MM.1S (cell line): ENCODE measurements at regions not wholly inside any gene's neighbourhood (a gene's known extent, or its start where the extent isn't known, plus 50 kb on each side); places are given as distances from the start of the nearest gene placed in this dataset.

Source experiments
- DNase-seq: peaks from one replicate; pipeline ENCODE4 v3.0.0-alpha.2; 2015
- H2AFZ ChIP-seq: fragments of 300-600 bp; sonication (generic); 2 replicates; pipeline ENCODE4 v1.6.0; 2016; ENCODE audit warnings: antibody characterized with exemption, low read length
- H3F3A ChIP-seq: fragments of 300-600 bp; sonication (generic); 2 replicates; pipeline ENCODE4 v1.6.1; 2016; ENCODE audit warnings: mild to moderate bottlenecking, antibody characterized with exemption, low read length, moderate library complexity, mixed read lengths; ENCODE audit not compliant: insufficient read depth
- H3K27ac ChIP-seq: fragments of 300-600 bp; sonication (generic); 2 replicates; pipeline ENCODE4 v1.5.1; 2016; ENCODE audit warnings: mild to moderate bottlenecking, low read length
- H3K27me3 ChIP-seq: fragments of 300-600 bp; sonication (generic); replicated peaks from 2 replicates; pipeline ENCODE4 v1.6.0; 2016; ENCODE audit warnings: low read length; ENCODE audit not compliant: insufficient read depth
- H3K36me3 ChIP-seq: fragments of 300-600 bp; sonication (generic); replicated peaks from 2 replicates; pipeline ENCODE4 v1.6.1; 2016; ENCODE audit warnings: mild to moderate bottlenecking, low read length, mixed read lengths; ENCODE audit not compliant: insufficient read depth
- H3K4me1 ChIP-seq: fragments of 300-600 bp; sonication (generic); 2 replicates; pipeline ENCODE4 v1.6.1; 2016; ENCODE audit warnings: low read length, mixed read lengths
- H3K4me2 ChIP-seq: fragments of 300-600 bp; sonication (generic); 2 replicates; pipeline ENCODE4 v1.6.0; 2016; ENCODE audit warnings: low read depth, low read length
- H3K4me3 ChIP-seq: fragments of 300-600 bp; sonication (generic); 2 replicates; pipeline ENCODE4 v1.5.1; 2016; ENCODE audit warnings: low read length, mixed read lengths
- H3K79me2 ChIP-seq: fragments of 300-600 bp; sonication (generic); 2 replicates; pipeline ENCODE4 v1.6.1; 2016; ENCODE audit warnings: mixed run types, low read length, mixed read lengths
- H3K9ac ChIP-seq: fragments of 300-600 bp; sonication (generic); 2 replicates; pipeline ENCODE4 v1.6.1; 2016; ENCODE audit warnings: low read length, mixed read lengths
- H3K9me2 ChIP-seq: fragments of 300-600 bp; sonication (generic); replicated peaks from 2 replicates; pipeline ENCODE4 v1.6.1; 2016; ENCODE audit warnings: mild to moderate bottlenecking, low read length, mixed read lengths; ENCODE audit not compliant: insufficient read depth
- H3K9me3 ChIP-seq: fragments of 300-600 bp; sonication (generic); replicated peaks from 2 replicates; pipeline ENCODE4 v1.6.1; 2016; ENCODE audit warnings: mild to moderate bottlenecking, low read length, mixed read lengths; ENCODE audit not compliant: insufficient read depth
- H4K20me1 ChIP-seq: fragments of 300-600 bp; sonication (generic); 2 replicates; pipeline ENCODE4 v1.6.1; 2016; ENCODE audit warnings: mild to moderate bottlenecking, low read length, moderate library complexity, mixed read lengths; ENCODE audit not compliant: insufficient read depth
- CTCF ChIP-seq: fragments of 300-600 bp; sonication (generic); IDR thresholded peaks from 2 replicates; pipeline ENCODE4 v1.5.1; 2016; ENCODE audit warnings: antibody characterized with exemption, low read length, mixed read lengths
- EZH2 ChIP-seq: fragments of 300-600 bp; sonication (generic); optimal IDR thresholded peaks from 2 replicates; pipeline ENCODE3; 2017; ENCODE audit warnings: low read depth, mild to moderate bottlenecking, antibody characterized with exemption, low read length, mixed read lengths
- EZH2phosphoT487 ChIP-seq: fragments of 300-600 bp; sonication (generic); IDR thresholded peaks from 2 replicates; pipeline ENCODE4 v1.6.1; 2018; ENCODE audit warnings: antibody characterized with exemption, low read length

DNA sequence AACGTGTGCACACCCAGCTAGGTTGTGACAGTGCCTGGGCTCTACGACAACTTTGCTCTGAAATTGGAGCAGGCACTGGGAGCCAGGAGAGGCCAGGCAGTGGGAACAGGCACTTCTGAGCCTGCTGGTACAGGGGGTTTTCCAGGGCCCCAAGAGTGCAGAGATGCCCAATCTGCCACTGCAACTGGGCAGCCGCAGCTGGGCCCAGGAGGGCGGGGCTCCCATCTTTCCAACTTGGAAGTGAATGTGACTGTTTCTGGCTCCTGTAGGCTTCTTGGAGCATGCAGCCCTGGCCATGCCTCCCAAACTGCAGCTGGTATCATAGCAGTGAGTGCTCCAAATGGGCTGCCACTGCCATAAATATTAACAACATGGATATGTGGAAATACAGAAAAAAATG lies 465.1 kb upstream of the PABPC4L start:
- H3K4me3 ChIP-seq: no peak overlapping the region
- H3K9me2 ChIP-seq: no peaks in the 10 kb centered on the region
- no peaks in the 10 kb centered on the region for H3K36me3 ChIP-seq
- H3K4me2 ChIP-seq: no peak overlapping the region
- no peaks in the 10 kb centered on the region for H3K4me1 ChIP-seq
- H4K20me1 ChIP-seq: no peaks in the 10 kb centered on the region
- no peaks in the 10 kb centered on the region for H3K9me3 ChIP-seq
- no peak overlapping the region for H3K9ac ChIP-seq
- H2AFZ ChIP-seq: no peak overlapping the region
- no peak for DNase-seq
- no peaks in the 10 kb centered on the region for H3K79me2 ChIP-seq
- H3K27ac ChIP-seq: no peak overlapping the region
- TF ChIP-seq EZH2phosphoT487 (no peak), EZH2 (no peak), CTCF (no peak)
- no peaks in the 10 kb centered on the region for H3F3A ChIP-seq
- H3K27me3 ChIP-seq: no peaks in the 10 kb centered on the region

DNA sequence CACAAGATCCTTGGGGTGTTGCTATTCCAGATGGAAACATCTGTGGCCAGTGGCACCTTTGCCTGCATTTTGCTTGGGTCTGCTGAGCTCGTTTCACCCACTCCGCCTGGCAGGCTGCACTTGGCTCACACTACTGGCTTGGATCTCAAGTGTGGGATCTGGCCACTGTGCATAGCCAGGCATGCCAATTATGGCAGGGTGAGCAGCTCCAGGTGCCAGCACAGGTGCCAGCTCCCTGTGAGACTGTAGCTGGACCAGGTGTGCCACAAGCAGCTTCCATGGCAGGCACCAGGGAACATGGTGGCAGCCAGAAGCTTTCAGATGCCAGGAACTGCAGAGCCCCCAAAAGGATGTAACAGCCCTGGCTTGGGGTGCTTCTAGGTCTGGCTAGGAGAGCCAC lies 463.8 kb upstream of the PABPC4L start:
- Histone ChIP-seq H3K27ac (no peak overlapping the region), H3K4me2 (no peak overlapping the region), H4K20me1 (no peaks in the 10 kb centered on the region), H3K9me2 (no peaks in the 10 kb centered on the region), H3F3A (no peaks in the 10 kb centered on the region), H3K27me3 (no peaks in the 10 kb centered on the region), H3K4me3 (no peak overlapping the region), H3K4me1 (no peaks in the 10 kb centered on the region), H2AFZ (no peak overlapping the region), H3K9me3 (no peaks in the 10 kb centered on the region), H3K79me2 (no peaks in the 10 kb centered on the region), H3K9ac (no peak overlapping the region), H3K36me3 (no peaks in the 10 kb centered on the region)
- DNase-seq: no peak
- TF ChIP-seq EZH2phosphoT487: no peak
- no peak for TF ChIP-seq CTCF
- TF ChIP-seq EZH2: no peak

DNA sequence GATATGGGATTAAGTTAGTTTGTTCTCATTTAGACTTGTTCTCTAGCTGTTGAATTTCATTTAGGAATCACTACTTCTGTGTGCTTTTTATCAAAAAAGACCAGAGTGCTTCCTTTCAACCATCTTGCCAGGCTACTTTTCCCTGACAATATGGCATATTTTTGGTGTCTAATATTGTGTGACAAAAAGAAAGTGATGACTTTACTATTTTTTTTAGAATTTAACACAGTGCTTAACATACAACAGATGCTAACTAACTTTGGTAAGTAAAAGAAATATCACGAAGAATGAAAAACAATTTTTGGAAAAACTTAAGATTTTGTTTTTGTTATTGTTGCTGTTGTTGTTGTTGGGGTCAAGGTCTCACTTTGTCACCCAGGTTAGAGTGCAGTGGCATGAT lies 462.2 kb upstream of the PABPC4L start:
- Histone ChIP-seq H3K79me2 (no peaks in the 10 kb centered on the region), H3K9me2 (no peaks in the 10 kb centered on the region), H2AFZ (no peak overlapping the region), H3K36me3 (no peaks in the 10 kb centered on the region), H3K4me3 (no peak overlapping the region), H3K9ac (no peak overlapping the region), H3F3A (no peaks in the 10 kb centered on the region), H3K27me3 (no peaks in the 10 kb centered on the region), H3K4me1 (no peaks in the 10 kb centered on the region), H3K4me2 (no peak overlapping the region), H3K27ac (no peak overlapping the region), H4K20me1 (no peaks in the 10 kb centered on the region), H3K9me3 (no peaks in the 10 kb centered on the region)
- no peak for DNase-seq
- no peak for TF ChIP-seq CTCF
- no peak for TF ChIP-seq EZH2phosphoT487
- no peak for TF ChIP-seq EZH2
